ENCODE measurements at regions not wholly inside any gene's neighbourhood (a gene's known extent, or its start where the extent isn't known, plus 50 kb on each side); places are given as distances from the start of the nearest gene placed in this dataset.

DNA sequence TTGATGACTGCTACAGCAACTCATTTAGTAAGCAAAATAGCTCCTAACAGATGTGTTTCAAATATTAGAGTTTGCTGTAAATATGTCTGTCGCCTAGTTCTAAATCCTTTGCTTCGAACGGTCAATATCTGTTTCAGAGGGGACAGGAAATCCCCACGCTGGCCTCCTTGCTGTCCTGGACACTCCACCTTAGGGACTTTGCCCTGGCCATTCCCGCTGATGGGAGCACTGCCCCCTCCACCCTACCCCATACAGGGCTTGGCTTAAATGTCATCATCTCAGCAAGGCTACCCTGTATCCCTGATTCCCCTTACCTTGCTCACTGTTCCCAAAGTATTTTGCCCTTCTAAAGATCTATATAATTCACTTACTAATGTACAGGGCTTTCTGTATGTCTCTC, 86.1 kb upstream of the HIVEP3 start:
- Histone ChIP-seq H3K4me3 (no peak overlapping the region), H3K9ac (ENCODE audit: insufficient read length) (no peak overlapping the region), H3K27ac (no peak overlapping the region), H3K36me3 (ENCODE audit: insufficient read depth, low read length) (no peaks in the 10 kb centered on the region), H3K9me3 (ENCODE audit: low read depth, low read length) (no peaks in the 10 kb centered on the region)
- TF ChIP-seq FOXP2 (optimal IDR thresholded peaks at IDR 0.05; ENCODE audit: control extremely low read depth, extremely low read length, insufficient read depth) (no peak), EZH2 (IDR thresholded peaks at IDR 0.05) (no peak), POLR2AphosphoS5 (IDR thresholded peaks at IDR 0.05; ENCODE audit: borderline replicate concordance, low read depth, low read length) (no peak)
- no peak for DNase-seq (ENCODE audit: low read depth, low spot score)

GRCh38 chr1:42004322-42004721, 85.6 kb upstream of the HIVEP3 start:
- no peak for DNase-seq (ENCODE audit: low read depth, low spot score)
- no peak overlapping the region for H3K27ac ChIP-seq
- H3K9me3 ChIP-seq (ENCODE audit: low read depth, low read length): no peaks in the 10 kb centered on the region
- H3K4me3 ChIP-seq: no peak overlapping the region
- no peak overlapping the region for H3K9ac ChIP-seq (ENCODE audit: insufficient read length)
- TF ChIP-seq EZH2 (IDR thresholded peaks at IDR 0.05): no peak
- no peaks in the 10 kb centered on the region for H3K36me3 ChIP-seq (ENCODE audit: insufficient read depth, low read length)

GRCh38 chr1:42003433-42003832, 84.7 kb upstream of the HIVEP3 start:
- Histone ChIP-seq H3K9ac (ENCODE audit: insufficient read length) (no peak overlapping the region), H3K36me3 (ENCODE audit: insufficient read depth, low read length) (no peaks in the 10 kb centered on the region), H3K4me3 (no peak overlapping the region), H3K27ac (no peak overlapping the region), H3K9me3 (ENCODE audit: low read depth, low read length) (no peaks in the 10 kb centered on the region)
- TF ChIP-seq FOXP2 (optimal IDR thresholded peaks at IDR 0.05; ENCODE audit: control extremely low read depth, extremely low read length, insufficient read depth) (no peak), POLR2AphosphoS5 (IDR thresholded peaks at IDR 0.05; ENCODE audit: borderline replicate concordance, low read depth, low read length) (no peak), EZH2 (IDR thresholded peaks at IDR 0.05) (no peak)
- no peak for DNase-seq (ENCODE audit: low read depth, low spot score)

DNA sequence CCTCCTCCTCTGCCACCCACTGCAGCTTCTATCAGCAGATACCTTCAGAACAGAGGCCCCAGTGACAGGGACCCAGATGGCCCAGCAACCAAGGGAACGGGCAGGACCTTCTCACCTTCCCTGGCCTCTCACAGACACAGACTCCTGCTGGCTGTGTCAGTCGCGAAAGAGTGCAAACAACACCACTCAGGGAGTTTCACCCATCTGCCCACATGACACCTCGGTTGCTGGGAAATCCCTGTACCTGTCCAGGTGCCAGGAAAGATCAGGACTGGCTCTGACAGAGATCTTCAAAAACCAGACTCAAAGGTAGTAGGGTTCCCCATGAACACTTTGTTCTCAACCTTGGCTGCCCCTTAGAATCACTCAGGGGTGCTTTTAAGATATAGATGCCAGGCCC, 83.5 kb upstream of the HIVEP3 start:
- DNase-seq (ENCODE audit: low read depth, low spot score): no peak
- H3K27ac ChIP-seq: no peak overlapping the region

DNA sequence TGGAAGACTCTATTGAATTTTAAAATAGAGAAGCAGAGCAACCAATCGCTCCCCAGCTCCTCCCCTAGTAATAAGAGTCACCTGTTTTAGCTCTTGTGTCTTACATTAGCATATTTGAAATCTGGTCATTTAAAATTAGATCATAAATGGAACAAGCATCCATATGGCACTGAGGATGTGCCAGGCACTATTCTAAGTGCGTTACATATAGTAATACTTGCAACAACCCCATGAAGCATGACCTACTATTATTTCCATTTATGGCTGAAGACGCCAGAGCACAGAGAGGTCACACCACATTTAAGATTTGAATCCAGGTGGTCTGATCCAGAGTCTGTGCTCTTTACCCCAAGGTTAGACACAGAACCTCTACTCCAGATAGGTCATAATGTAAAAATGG, 82.0 kb upstream of the HIVEP3 start:
- Histone ChIP-seq H3K9ac (ENCODE audit: insufficient read length) (no peak overlapping the region), H3K27ac (no peak overlapping the region), H3K4me3 (no peak overlapping the region), H3K9me3 (ENCODE audit: low read depth, low read length) (no peaks in the 10 kb centered on the region), H3K36me3 (ENCODE audit: insufficient read depth, low read length) (no peaks in the 10 kb centered on the region)
- TF ChIP-seq EZH2 (IDR thresholded peaks at IDR 0.05): no peak
- TF ChIP-seq POLR2AphosphoS5 (IDR thresholded peaks at IDR 0.05; ENCODE audit: borderline replicate concordance, low read depth, low read length): no peak
- TF ChIP-seq FOXP2 (optimal IDR thresholded peaks at IDR 0.05; ENCODE audit: control extremely low read depth, extremely low read length, insufficient read depth): no peak
- DNase-seq (ENCODE audit: low read depth, low spot score): no peak

More for the DNA sequence above, 83.5 kb upstream of the HIVEP3 start:
- Histone ChIP-seq H3K9ac (ENCODE audit: insufficient read length) (no peak overlapping the region), H3K4me3 (no peak overlapping the region), H3K36me3 (ENCODE audit: insufficient read depth, low read length) (no peaks in the 10 kb centered on the region), H3K9me3 (ENCODE audit: low read depth, low read length) (no peaks in the 10 kb centered on the region)
- TF ChIP-seq EZH2 (IDR thresholded peaks at IDR 0.05): no peak
- TF ChIP-seq FOXP2 (optimal IDR thresholded peaks at IDR 0.05; ENCODE audit: control extremely low read depth, extremely low read length, insufficient read depth): no peak
- no peak for TF ChIP-seq POLR2AphosphoS5 (IDR thresholded peaks at IDR 0.05; ENCODE audit: borderline replicate concordance, low read depth, low read length)

DNA sequence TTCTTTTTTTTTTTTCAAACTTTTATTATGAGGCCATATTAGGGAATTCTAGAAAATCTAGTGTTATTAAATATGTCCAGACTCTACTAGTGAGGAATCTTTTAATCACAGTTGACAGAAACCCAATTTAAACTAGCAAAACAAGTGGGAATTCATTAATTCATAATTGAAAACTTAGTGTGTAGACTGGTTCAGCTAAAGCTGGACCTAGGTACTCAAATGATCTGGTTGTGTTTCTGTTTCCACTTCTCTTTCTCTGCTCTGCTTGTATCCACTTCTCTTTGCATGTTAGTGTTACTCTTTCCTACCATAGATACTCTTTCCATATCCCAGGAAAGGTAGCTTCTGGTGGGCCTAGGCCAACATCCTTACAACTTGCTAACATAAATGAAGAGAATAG, 81.2 kb upstream of the HIVEP3 start:
- no peak overlapping the region for H3K4me3 ChIP-seq
- no peaks in the 10 kb centered on the region for H3K36me3 ChIP-seq (ENCODE audit: insufficient read depth, low read length)
- no peak overlapping the region for H3K9ac ChIP-seq (ENCODE audit: insufficient read length)
- TF ChIP-seq FOXP2 (optimal IDR thresholded peaks at IDR 0.05; ENCODE audit: control extremely low read depth, extremely low read length, insufficient read depth): no peak
- TF ChIP-seq POLR2AphosphoS5 (IDR thresholded peaks at IDR 0.05; ENCODE audit: borderline replicate concordance, low read depth, low read length): no peak
- DNase-seq (ENCODE audit: low read depth, low spot score): no peak
- H3K9me3 ChIP-seq (ENCODE audit: low read depth, low read length): no peaks in the 10 kb centered on the region
- no peak overlapping the region for H3K27ac ChIP-seq

GRCh38 chr1:41998250-41998649, 79.5 kb upstream of the HIVEP3 start:
- H3K9ac ChIP-seq (ENCODE audit: insufficient read length): no peak overlapping the region
- no peaks in the 10 kb centered on the region for H3K36me3 ChIP-seq (ENCODE audit: insufficient read depth, low read length)
- no peak overlapping the region for H3K4me3 ChIP-seq
- no peak overlapping the region for H3K27ac ChIP-seq
- H3K9me3 ChIP-seq (ENCODE audit: low read depth, low read length): no peaks in the 10 kb centered on the region
- no peak for DNase-seq (ENCODE audit: low read depth, low spot score)
- no peak for TF ChIP-seq EZH2 (IDR thresholded peaks at IDR 0.05)
- no peak for TF ChIP-seq FOXP2 (optimal IDR thresholded peaks at IDR 0.05; ENCODE audit: control extremely low read depth, extremely low read length, insufficient read depth)
- no peak for TF ChIP-seq POLR2AphosphoS5 (IDR thresholded peaks at IDR 0.05; ENCODE audit: borderline replicate concordance, low read depth, low read length)

DNA sequence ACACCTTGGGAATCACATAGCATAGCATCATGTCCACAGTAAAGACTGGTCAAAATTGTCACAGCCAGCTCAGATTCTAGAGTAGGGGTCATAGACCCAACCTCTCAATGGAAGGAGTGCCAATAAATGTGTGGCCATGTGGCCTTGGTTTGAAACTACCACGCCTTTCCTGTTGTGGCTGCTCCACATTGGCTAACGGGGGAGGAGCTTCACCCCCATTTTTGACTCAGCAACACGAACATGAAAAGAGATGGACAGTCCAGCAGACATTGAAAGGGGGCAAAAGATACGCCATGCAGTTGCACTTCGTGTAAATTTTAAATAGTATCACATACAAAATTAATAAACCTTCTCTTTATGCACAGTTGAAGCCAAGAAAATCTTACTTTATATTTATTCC, 78.4 kb upstream of the HIVEP3 start:
- no peaks in the 10 kb centered on the region for H3K36me3 ChIP-seq (ENCODE audit: insufficient read depth, low read length)
- H3K9me3 ChIP-seq (ENCODE audit: low read depth, low read length): no peaks in the 10 kb centered on the region
- no peak for TF ChIP-seq POLR2AphosphoS5 (IDR thresholded peaks at IDR 0.05; ENCODE audit: borderline replicate concordance, low read depth, low read length)
- TF ChIP-seq EZH2 (IDR thresholded peaks at IDR 0.05): no peak
- TF ChIP-seq FOXP2 (optimal IDR thresholded peaks at IDR 0.05; ENCODE audit: control extremely low read depth, extremely low read length, insufficient read depth): no peak
- H3K27ac ChIP-seq: no peak overlapping the region
- no peak overlapping the region for H3K9ac ChIP-seq (ENCODE audit: insufficient read length)
- H3K4me3 ChIP-seq: no peak overlapping the region
- no peak for DNase-seq (ENCODE audit: low read depth, low spot score)

- Histone ChIP-seq H3K4me3 (no peak overlapping the region), H3K9ac (ENCODE audit: insufficient read length) (no peak overlapping the region), H3K36me3 (ENCODE audit: insufficient read depth, low read length) (no peaks in the 10 kb centered on the region), H3K9me3 (ENCODE audit: low read depth, low read length) (no peaks in the 10 kb centered on the region), H3K27ac (no peak overlapping the region)
- no peak for TF ChIP-seq EZH2 (IDR thresholded peaks at IDR 0.05)
- TF ChIP-seq FOXP2 (optimal IDR thresholded peaks at IDR 0.05; ENCODE audit: control extremely low read depth, extremely low read length, insufficient read depth): no peak
- DNase-seq (ENCODE audit: low read depth, low spot score): no peak
Measured at GRCh38 chr1:41995441-41996130, 76.9 kb upstream of the HIVEP3 start.

All from SK-N-MC (cell line).